Uterus (tissue), 2 donors: ENCODE measurements at regions not wholly inside any gene's neighbourhood (a gene's known extent, or its start where the extent isn't known, plus 50 kb on each side); places are given as distances from the start of the nearest gene placed in this dataset.
"Not testable (repeated sequence)": the region's sequence is repeated elsewhere in the genome, so short reads cannot be mapped to it uniquely, and the experiment has no call there.

Experiments
- CTCF ChIP-seq, 4 experiments: fragments of 200-600 bp in 2 of 4; fragments of 450-650 bp in 2 of 4; sonication (generic) in 2 of 4; IDR thresholded peaks; one replicate each; pipeline ENCODE4 v1.5.1; 2016 to 2019; ENCODE audit warnings: antibody characterized with exemption in 4 of 4, mild to moderate bottlenecking in 2 of 4, moderate library complexity in 1 of 4
- POLR2A ChIP-seq, 2 donors: fragments of 450-650 bp; IDR thresholded peaks; one replicate each; pipeline ENCODE4 v1.6.1; 2016; ENCODE audit warnings: antibody characterized with exemption in 2 of 2, mild to moderate bottlenecking in 1 of 2, moderate library complexity in 1 of 2

- not testable (repeated sequence) for TF ChIP-seq CTCF, POLR2A (IDR thresholded peaks at IDR 0.05)
Observed at GRCh38 chr10:8367672-8368411, 313.4 kb downstream of the GATA3 start.
